IMR-90 (cell line): ENCODE measurements at regions not wholly inside any gene's neighbourhood (a gene's known extent, or its start where the extent isn't known, plus 50 kb on each side); places are given as distances from the start of the nearest gene placed in this dataset.

Experiments
- ATAC-seq: fragments of 200-7000 bp; cut with Tn5 transposase; 2 replicates; pipeline ENCODE4 v1.9.1; 2020; ENCODE audit warnings: low read depth, mild to moderate bottlenecking, moderate library complexity
- BruUV-seq: library from RNA; stranded (reverse); fragments of 400-500 nt; replicated peaks from 2 replicates; lab custom pipeline; 2021; lab: Mats Ljungman, UMichigan
- CTCF ChIA-PET: fragments of 300-600 bp; formaldehyde crosslinking; extraction: SDS; loops from one replicate; lab custom pipeline; 2021; ENCODE audit warnings: antibody characterized with exemption; lab: Yijun Ruan, JAX
- POLR2A ChIA-PET: fragments of 300-600 bp; sonication (Branson Sonifier 250); formaldehyde crosslinking; loops from one replicate; lab custom pipeline; 2022; ENCODE audit warnings: antibody characterized with exemption; ENCODE audit not compliant: unreplicated experiment; lab: Charles Lee
- DNase-seq: peaks from one replicate; pipeline ENCODE4 v3.0.0; 2013
- H2AFZ ChIP-seq: replicated peaks from 2 replicates; pipeline ENCODE3; 2013; ENCODE audit warnings: low read length, mild to moderate bottlenecking; ENCODE audit not compliant: poor library complexity
- H2AK5ac ChIP-seq: 2 replicates; pipeline ENCODE4 v1.6.1; 2013; ENCODE audit warnings: low read depth, low read length, inconsistent platforms
- H2AK9ac ChIP-seq: replicated peaks from 2 replicates; pipeline ENCODE3; 2013; ENCODE audit warnings: mild to moderate bottlenecking, low read depth, low read length, moderate library complexity; ENCODE audit not compliant: poor library complexity
- H2BK120ac ChIP-seq: 2 replicates; pipeline ENCODE4 v1.6.1; 2013; ENCODE audit warnings: low read depth, low read length, inconsistent platforms
- H2BK15ac ChIP-seq: 3 replicates; pipeline ENCODE4 v1.6.1; 2013; ENCODE audit warnings: low read depth, low read length, inconsistent platforms
- H2BK20ac ChIP-seq: 2 replicates; pipeline ENCODE4 v1.6.1; 2013; ENCODE audit warnings: low read depth, mild to moderate bottlenecking, inconsistent platforms, low read length, moderate library complexity
- H2BK5ac ChIP-seq: 2 replicates; pipeline ENCODE4 v1.6.1; 2013; ENCODE audit warnings: mild to moderate bottlenecking, low read depth, low read length, inconsistent platforms; ENCODE audit not compliant: poor library complexity, severe bottlenecking
- H3K14ac ChIP-seq: replicated peaks from 2 replicates; pipeline ENCODE4 v1.6.1; 2013; ENCODE audit warnings: low read depth, low read length, inconsistent platforms
- H3K18ac ChIP-seq: 2 replicates; pipeline ENCODE4 v1.6.1; 2013; ENCODE audit warnings: low read depth, low read length, control low read depth
- H3K23ac ChIP-seq: 2 replicates; pipeline ENCODE4 v1.6.1; 2013; ENCODE audit warnings: low read depth, low read length, inconsistent platforms
- H3K27ac ChIP-seq: 2 replicates; pipeline ENCODE4 v1.5.1; 2013; ENCODE audit warnings: mild to moderate bottlenecking, control low read depth, low read length; ENCODE audit not compliant: insufficient read depth
- H3K27me3 ChIP-seq: 2 replicates; pipeline ENCODE4 v1.6.1; 2013; ENCODE audit warnings: low read length; ENCODE audit not compliant: control insufficient read depth, insufficient read depth
- H3K36me3 ChIP-seq: 2 replicates; pipeline ENCODE4 v1.6.1; 2013; ENCODE audit warnings: low read length, mixed read lengths; ENCODE audit not compliant: control insufficient read depth, insufficient read depth
- H3K4ac ChIP-seq: 2 replicates; pipeline ENCODE4 v1.6.1; 2013; ENCODE audit warnings: low read depth, low read length, inconsistent platforms
- H3K4me1 ChIP-seq: 2 replicates; pipeline ENCODE4 v1.6.1; 2013; ENCODE audit warnings: low read length, mixed read lengths; ENCODE audit not compliant: control insufficient read depth, insufficient read depth
- H3K4me2 ChIP-seq: 2 replicates; pipeline ENCODE4 v1.6.1; 2013; ENCODE audit warnings: low read depth, mild to moderate bottlenecking, control low read depth, low read length, moderate library complexity
- H3K4me3 ChIP-seq: 2 replicates; pipeline ENCODE4 v1.5.1; 2013; ENCODE audit warnings: low read depth, mild to moderate bottlenecking, control low read depth, low read length, moderate library complexity; ENCODE audit not compliant: insufficient read depth
- H3K56ac ChIP-seq: 2 replicates; pipeline ENCODE4 v1.6.1; 2013; ENCODE audit warnings: low read length, inconsistent platforms; ENCODE audit not compliant: insufficient read depth; ENCODE audit errors: extremely low read depth
- H3K79me1 ChIP-seq, 2 experiments: 2 replicates each; pipeline ENCODE4 v1.6.1; 2013; ENCODE audit warnings: low read length in 2 of 2, inconsistent platforms in 1 of 2, low read depth in 1 of 2
- H3K9ac ChIP-seq: 2 replicates; pipeline ENCODE4 v1.6.1; 2013; ENCODE audit warnings: low read depth, low read length, control low read depth
- H3K9me1 ChIP-seq: 2 replicates; pipeline ENCODE4 v1.6.1; 2013; ENCODE audit warnings: low read length, inconsistent platforms; ENCODE audit not compliant: insufficient read depth
- H3K9me3 ChIP-seq: 2 replicates; pipeline ENCODE4 v1.6.1; 2013; ENCODE audit warnings: low read length; ENCODE audit not compliant: control insufficient read depth, insufficient read depth
- H4K20me1 ChIP-seq: 2 replicates; pipeline ENCODE4 v1.6.1; 2013; ENCODE audit warnings: low read length, inconsistent platforms; ENCODE audit not compliant: insufficient read depth
- H4K5ac ChIP-seq: 2 replicates; pipeline ENCODE4 v1.6.1; 2013; ENCODE audit warnings: mild to moderate bottlenecking, low read depth, low read length, control low read depth
- H4K8ac ChIP-seq, 2 experiments: 2 replicates each; pipeline ENCODE4 v1.6.1; 2013; ENCODE audit warnings: low read depth in 2 of 2, low read length in 2 of 2, control low read depth in 1 of 2, inconsistent platforms in 1 of 2
- H4K91ac ChIP-seq: 2 replicates; pipeline ENCODE4 v1.6.1; 2013; ENCODE audit warnings: low read depth, low read length, inconsistent platforms; ENCODE audit not compliant: insufficient read depth
- CEBPB ChIP-seq: IDR thresholded peaks from 2 replicates; pipeline ENCODE4 v1.6.1; 2012; ENCODE audit warnings: low read depth, low read length, improper control_type of control experiment
- CHD1 ChIP-seq: IDR thresholded peaks from 2 replicates; pipeline ENCODE4 v1.6.1; 2012; ENCODE audit warnings: low read depth, low read length, improper control_type of control experiment
- MAFK ChIP-seq: IDR thresholded peaks from 2 replicates; pipeline ENCODE4 v1.6.1; 2012; ENCODE audit warnings: low read depth, low read length, improper control_type of control experiment
- NFE2L2 ChIP-seq: fragments of 150-350 bp; IDR thresholded peaks from 2 replicates; pipeline ENCODE4 v1.6.1; 2016; ENCODE audit warnings: low read depth, mild to moderate bottlenecking, low read length
- RCOR1 ChIP-seq: IDR thresholded peaks from 2 replicates; pipeline ENCODE4 v1.6.1; 2012; ENCODE audit warnings: mild to moderate bottlenecking, low read length, improper control_type of control experiment; ENCODE audit not compliant: insufficient replicate concordance
- RFX5 ChIP-seq: IDR thresholded peaks from 2 replicates; pipeline ENCODE4 v1.8.0; 2012; ENCODE audit warnings: low read depth, mild to moderate bottlenecking, low read length, moderate library complexity
- WGBS, 2 experiments: methylation state at CpG; one replicate each; pipeline versions ENCODE4 v1.1.5 to v1.1.7; 2013; ENCODE audit warnings: missing lambda C conversion rate in 2 of 2; ENCODE audit not compliant: insufficient read length in 1 of 2; ENCODE audit errors: extremely low coverage in 2 of 2; 5-methylcytosine and 5-hydroxymethylcytosine counted together
- dilution Hi-C: fragments of 300-500 bp; cut with HindIII; formaldehyde crosslinking; loops from one replicate; pipeline ENCODE4 v1.14.3; 2018; ENCODE audit warnings: low sequenced_read_pairs; ENCODE audit not compliant: unreplicated experiment
- in situ Hi-C: fragments of 300-500 bp; cut with MboI; formaldehyde crosslinking; loops from 3 replicates; pipeline ENCODE4 v1.14.3; 2019; ENCODE audit warnings: low sequenced_read_pairs, inconsistent platforms, mixed read lengths
- intact Hi-C: fragments of 100-400 bp; cut with micrococcal nuclease; formaldehyde crosslinking; loops from 2 replicates; pipeline ENCODE4 v1.10.0; 2022
- TF ChIP-seq, protein P1 (sequence below): fragments of 150-350 bp; IDR thresholded peaks from 2 replicates; pipeline ENCODE4 v1.6.1; 2016; ENCODE audit warnings: low read depth, mild to moderate bottlenecking, low read length, moderate library complexity, borderline replicate concordance
- TF ChIP-seq, protein P2 (sequence below): conservative IDR thresholded peaks from 2 replicates; pipeline ENCODE4 v1.5.1; 2012; ENCODE audit warnings: mild to moderate bottlenecking, low read depth, low read length, improper control_type of control experiment

DNA sequence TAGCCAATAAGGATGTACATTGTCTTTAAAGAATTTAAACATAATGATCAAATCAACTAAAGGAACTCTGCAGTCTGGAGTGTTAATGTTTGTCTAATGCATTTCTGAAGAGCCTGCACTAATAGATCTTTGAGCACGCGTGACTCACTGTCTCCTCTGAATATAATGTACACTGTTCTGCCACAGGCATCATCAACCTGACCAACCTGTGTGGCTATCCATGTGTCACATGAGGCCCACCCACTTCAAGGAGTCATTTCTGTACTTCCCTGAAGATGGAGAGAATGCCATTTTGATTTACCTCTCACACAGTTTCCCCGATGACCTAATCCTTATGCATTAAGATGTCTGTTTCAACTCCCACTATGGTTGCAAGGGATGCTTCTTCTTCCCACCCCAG lies 434.0 kb upstream of the SPHKAP start:
- dilution Hi-C loops, result no loop called here
- H2BK5ac ChIP-seq, result no peak overlapping the region
- peaks cover 2% of the 10 kb centered on the region; the same call in 1 of the 2 replicates for H3K9me3 ChIP-seq
- H4K20me1 ChIP-seq, result no peaks in the 10 kb centered on the region
- no peak overlapping the region for H3K9ac ChIP-seq
- no peak overlapping the region for H2AFZ ChIP-seq
- no peaks in the 10 kb centered on the region for H3K27me3 ChIP-seq
- H3K23ac ChIP-seq, result no peak overlapping the region
- DNase-seq (peak; percentile 8), ATAC-seq (no peak)
- no peaks in the 10 kb centered on the region for H3K79me1 ChIP-seq
- H3K27ac ChIP-seq, result no peak overlapping the region
- H2BK120ac ChIP-seq, result no peak overlapping the region
- H3K4ac ChIP-seq, result no peak overlapping the region
- no peak overlapping the region for H2AK5ac ChIP-seq
- no TSS peak for BruUV-seq
- TF ChIP-seq, protein P1, sequence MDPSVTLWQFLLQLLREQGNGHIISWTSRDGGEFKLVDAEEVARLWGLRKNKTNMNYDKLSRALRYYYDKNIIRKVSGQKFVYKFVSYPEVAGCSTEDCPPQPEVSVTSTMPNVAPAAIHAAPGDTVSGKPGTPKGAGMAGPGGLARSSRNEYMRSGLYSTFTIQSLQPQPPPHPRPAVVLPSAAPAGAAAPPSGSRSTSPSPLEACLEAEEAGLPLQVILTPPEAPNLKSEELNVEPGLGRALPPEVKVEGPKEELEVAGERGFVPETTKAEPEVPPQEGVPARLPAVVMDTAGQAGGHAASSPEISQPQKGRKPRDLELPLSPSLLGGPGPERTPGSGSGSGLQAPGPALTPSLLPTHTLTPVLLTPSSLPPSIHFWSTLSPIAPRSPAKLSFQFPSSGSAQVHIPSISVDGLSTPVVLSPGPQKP, result no peak
- TF ChIP-seq MAFK, result no peak
- no peak for TF ChIP-seq CEBPB
- TF ChIP-seq CHD1, result no peak
- TF ChIP-seq RFX5, result no peak
- TF ChIP-seq RCOR1, result no peak
- TF ChIP-seq, protein P2, sequence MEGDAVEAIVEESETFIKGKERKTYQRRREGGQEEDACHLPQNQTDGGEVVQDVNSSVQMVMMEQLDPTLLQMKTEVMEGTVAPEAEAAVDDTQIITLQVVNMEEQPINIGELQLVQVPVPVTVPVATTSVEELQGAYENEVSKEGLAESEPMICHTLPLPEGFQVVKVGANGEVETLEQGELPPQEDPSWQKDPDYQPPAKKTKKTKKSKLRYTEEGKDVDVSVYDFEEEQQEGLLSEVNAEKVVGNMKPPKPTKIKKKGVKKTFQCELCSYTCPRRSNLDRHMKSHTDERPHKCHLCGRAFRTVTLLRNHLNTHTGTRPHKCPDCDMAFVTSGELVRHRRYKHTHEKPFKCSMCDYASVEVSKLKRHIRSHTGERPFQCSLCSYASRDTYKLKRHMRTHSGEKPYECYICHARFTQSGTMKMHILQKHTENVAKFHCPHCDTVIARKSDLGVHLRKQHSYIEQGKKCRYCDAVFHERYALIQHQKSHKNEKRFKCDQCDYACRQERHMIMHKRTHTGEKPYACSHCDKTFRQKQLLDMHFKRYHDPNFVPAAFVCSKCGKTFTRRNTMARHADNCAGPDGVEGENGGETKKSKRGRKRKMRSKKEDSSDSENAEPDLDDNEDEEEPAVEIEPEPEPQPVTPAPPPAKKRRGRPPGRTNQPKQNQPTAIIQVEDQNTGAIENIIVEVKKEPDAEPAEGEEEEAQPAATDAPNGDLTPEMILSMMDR, result no peak
- no peak for TF ChIP-seq NFE2L2
- ChIA-PET POLR2A (no interaction called here), CTCF (no interaction called here)
- H3K9me1 ChIP-seq, result no peaks in the 10 kb centered on the region
- H4K91ac ChIP-seq, result no peak overlapping the region
- H4K8ac ChIP-seq, result no peak overlapping the region
- no peak overlapping the region for H3K14ac ChIP-seq
- no peaks in the 10 kb centered on the region for H3K36me3 ChIP-seq
- no peak overlapping the region for H2AK9ac ChIP-seq
- H3K56ac ChIP-seq, result no peak overlapping the region
- no peaks in the 10 kb centered on the region for H3K4me1 ChIP-seq
- in situ Hi-C loops, result no loop called here
- H2BK15ac ChIP-seq, result no peak overlapping the region
- no CpG with 5 or more reads among the region's 3 CpGs for WGBS, 2 experiments
- no peak overlapping the region for H3K4me2 ChIP-seq
- no peak overlapping the region for H3K18ac ChIP-seq
- H3K4me3 ChIP-seq, result no peak overlapping the region
- H4K5ac ChIP-seq, result no peak overlapping the region
- no peak overlapping the region for H2BK20ac ChIP-seq
- intact Hi-C loops, result no loop called here
